Common myeloid progenitor, CD34-positive (primary cell): ENCODE measurements at regions not wholly inside any gene's neighbourhood (a gene's known extent, or its start where the extent isn't known, plus 50 kb on each side); places are given as distances from the start of the nearest gene placed in this dataset.

Source experiments
- CTCF ChIA-PET: fragments of 350-600 bp; sonication (Branson Sonifier 250); formaldehyde crosslinking; loops from one replicate; lab custom pipeline; 2021; ENCODE audit warnings: antibody characterized with exemption; lab: Charles Lee
- POLR2A ChIA-PET: fragments of 350-600 bp; sonication (Branson Sonifier 250); formaldehyde crosslinking; loops from one replicate; lab custom pipeline; 2021; ENCODE audit warnings: antibody characterized with exemption; lab: Charles Lee
- DNase-seq, 3 donors: peaks; one replicate each; pipeline versions ENCODE4 v3.0.0 to v3.0.0-alpha.2; 2013
- H3K27ac ChIP-seq, 2 experiments: 1 replicate in 1 of 2; 2 replicates in 1 of 2; pipeline ENCODE4 v1.7.0; 2013; ENCODE audit warnings: inconsistent platforms in 2 of 2, low read length in 2 of 2, mild to moderate bottlenecking in 2 of 2, low read depth in 1 of 2, moderate library complexity in 1 of 2; ENCODE audit not compliant: severe bottlenecking in 2 of 2, insufficient read depth in 1 of 2, poor library complexity in 1 of 2
- H3K27me3 ChIP-seq, 5 experiments: replicated peaks in 2 of 5; 1 replicate in 3 of 5; 2 replicates in 2 of 5; pipeline versions ENCODE4 v1.6.1 to v1.7.0; 2013; ENCODE audit warnings: low read length in 4 of 5, mild to moderate bottlenecking in 2 of 5, moderate library complexity in 2 of 5, inconsistent platforms in 1 of 5; ENCODE audit not compliant: insufficient read depth in 5 of 5, control insufficient read depth in 4 of 5
- H3K36me3 ChIP-seq, 4 experiments: 1 replicate in 2 of 4; 2 replicates in 2 of 4; pipeline versions ENCODE4 v1.6.1 to v1.7.0; 2013; ENCODE audit warnings: low read length in 3 of 4, control low read depth in 1 of 4, mild to moderate bottlenecking in 1 of 4; ENCODE audit not compliant: control insufficient read depth in 4 of 4, insufficient read depth in 4 of 4
- H3K4me1 ChIP-seq, 4 experiments: 1 replicate in 3 of 4; 2 replicates in 1 of 4; pipeline versions ENCODE4 v1.6.1 to v1.7.1; 2013; ENCODE audit warnings: low read length in 3 of 4, mild to moderate bottlenecking in 3 of 4, control low read depth in 1 of 4, inconsistent platforms in 1 of 4, moderate library complexity in 1 of 4; ENCODE audit not compliant: control insufficient read depth in 4 of 4, insufficient read depth in 4 of 4; ENCODE audit errors: control extremely low read depth in 1 of 4
- H3K4me3 ChIP-seq, 7 experiments: 1 replicate in 4 of 7; 2 replicates in 3 of 7; pipeline versions ENCODE4 v1.5.1 to v1.7.0; 2013; ENCODE audit warnings: mild to moderate bottlenecking in 7 of 7, low read length in 6 of 7, moderate library complexity in 6 of 7, inconsistent platforms in 2 of 7, low read depth in 2 of 7, control low read depth in 1 of 7; ENCODE audit not compliant: insufficient read depth in 4 of 7, control insufficient read depth in 1 of 7; ENCODE audit errors: extremely low read depth in 1 of 7
- H3K9me3 ChIP-seq, 5 experiments: 1 replicate in 4 of 5; 2 replicates in 1 of 5; pipeline versions ENCODE4 v1.6.1 to v1.7.1; 2013; ENCODE audit warnings: low read length in 4 of 5, mild to moderate bottlenecking in 2 of 5, inconsistent platforms in 1 of 5, low read depth in 1 of 5, moderate library complexity in 1 of 5; ENCODE audit not compliant: control insufficient read depth in 4 of 5, insufficient read depth in 2 of 5; ENCODE audit errors: control extremely low read depth in 1 of 5
- WGBS: methylation state at CpG from one replicate; pipeline ENCODE4 v1.1.5; 2013; ENCODE audit not compliant: insufficient coverage; 5-methylcytosine and 5-hydroxymethylcytosine counted together

- no peak for DNase-seq
- WGBS: 97% methylated on average over 11 of the region's 14 CpGs
- Histone ChIP-seq H3K9me3 (no peaks in the 10 kb centered on the region), H3K27me3 (no peaks in the 10 kb centered on the region), H3K4me1 (no peaks in the 10 kb centered on the region), H3K4me3 (no peak overlapping the region), H3K36me3 (no peaks in the 10 kb centered on the region), H3K27ac (no peak overlapping the region)
- ChIA-PET POLR2A (no interaction called here), CTCF (no interaction called here)
These were observed 123.1 kb upstream of the PITRM1 start for GRCh38 chr10:3295582-3296151.

GRCh38 chr10:3294919-3295581, 122.5 kb upstream of the PITRM1 start:
- Histone ChIP-seq H3K27ac (no peak overlapping the region), H3K9me3 (no peaks in the 10 kb centered on the region), H3K27me3 (no peaks in the 10 kb centered on the region), H3K4me3 (no peak overlapping the region), H3K36me3 (no peaks in the 10 kb centered on the region), H3K4me1 (no peaks in the 10 kb centered on the region)
- ChIA-PET CTCF (no interaction called here), POLR2A (no interaction called here)
- 96% methylated on average over 8 of the region's 14 CpGs for WGBS
- DNase-seq: no peak

- H3K27ac ChIP-seq: no peak overlapping the region
- WGBS: over 99% methylated on average over 16 of the region's 19 CpGs
- H3K4me1 ChIP-seq: no peaks in the 10 kb centered on the region
- CTCF ChIA-PET: no interaction called here
- H3K27me3 ChIP-seq: no peaks in the 10 kb centered on the region
- no peak for DNase-seq
- POLR2A ChIA-PET: no interaction called here
- H3K9me3 ChIP-seq: no peaks in the 10 kb centered on the region
- no peak overlapping the region for H3K4me3 ChIP-seq
- H3K36me3 ChIP-seq: no peaks in the 10 kb centered on the region
These were observed 121.2 kb upstream of the PITRM1 start for GRCh38 chr10:3293581-3294431.

- Histone ChIP-seq H3K4me1 (no peaks in the 10 kb centered on the region), H3K9me3 (no peaks in the 10 kb centered on the region), H3K27ac (no peak overlapping the region), H3K36me3 (no peaks in the 10 kb centered on the region), H3K4me3 (no peak overlapping the region), H3K27me3 (no peaks in the 10 kb centered on the region)
- ChIA-PET POLR2A (no interaction called here), CTCF (no interaction called here)
- 96% methylated on average over 3 of the region's 8 CpGs for WGBS
- no peak for DNase-seq
These were observed 120.1 kb upstream of the PITRM1 start for GRCh38 chr10:3292636-3293035.

- Histone ChIP-seq H3K27ac (no peak overlapping the region), H3K4me3 (no peak overlapping the region), H3K36me3 (no peaks in the 10 kb centered on the region), H3K4me1 (no peaks in the 10 kb centered on the region), H3K9me3 (no peaks in the 10 kb centered on the region), H3K27me3 (no peaks in the 10 kb centered on the region)
- POLR2A ChIA-PET: no interaction called here
- no peak for DNase-seq
- CTCF ChIA-PET: no interaction called here
- 80% methylated on average over 11 of the region's 12 CpGs for WGBS
These were observed 118.0 kb upstream of the PITRM1 start for GRCh38 chr10:3290550-3290949.

GRCh38 chr10:3287572-3288445, 115.2 kb upstream of the PITRM1 start:
- no peaks in the 10 kb centered on the region for H3K27me3 ChIP-seq
- H3K4me3 ChIP-seq: no peak overlapping the region
- no peaks in the 10 kb centered on the region for H3K9me3 ChIP-seq
- ChIA-PET CTCF (no interaction called here), POLR2A (no interaction called here)
- no peaks in the 10 kb centered on the region for H3K36me3 ChIP-seq
- no peak overlapping the region for H3K27ac ChIP-seq
- 95% methylated on average over 35 of the region's 42 CpGs for WGBS
- no peak for DNase-seq
- no peaks in the 10 kb centered on the region for H3K4me1 ChIP-seq
